Right lobe of liver (tissue), 6 donors: ENCODE measurements at regions not wholly inside any gene's neighbourhood (a gene's known extent, or its start where the extent isn't known, plus 50 kb on each side); places are given as distances from the start of the nearest gene placed in this dataset.
A peak's percentile ranks its signal among the peaks of the same experiment; 100 is the strongest.

ENCODE experiments used
- ATAC-seq, 4 donors: fragments of 200-7000 bp; cut with Tn5 transposase; one replicate each; pipeline ENCODE4 v1.9.1; 2020; ENCODE audit warnings: mild to moderate bottlenecking in 4 of 4, moderate library complexity in 4 of 4
- DNase-seq, 3 donors: peaks; one replicate each; pipeline ENCODE4 v3.0.0-alpha.2; 2020
- H3K27ac ChIP-seq, 3 donors: fragments of 200-600 bp; one replicate each; pipeline ENCODE4 v1.8.0; 2022
- H3K27me3 ChIP-seq, 2 donors: fragments of 200-600 bp; one replicate each; pipeline ENCODE4 v1.8.0; 2022
- H3K36me3 ChIP-seq, 4 donors: fragments of 200-600 bp; sonication (generic) in 1 of 4; one replicate each; pipeline versions ENCODE4 v1.5.1 to v1.8.0; 2017 to 2022; ENCODE audit warnings: control low read depth in 1 of 4
- H3K4me1 ChIP-seq, 4 donors: fragments of 200-600 bp; sonication (generic) in 1 of 4; one replicate each; pipeline versions ENCODE4 v1.5.1 to v1.8.0; 2017 to 2022; ENCODE audit warnings: control low read depth in 1 of 4
- H3K4me3 ChIP-seq, 3 donors: fragments of 200-600 bp; one replicate each; pipeline ENCODE4 v1.8.0; 2022
- H3K9me3 ChIP-seq, 4 donors: fragments of 200-600 bp; sonication (generic) in 1 of 4; one replicate each; pipeline versions ENCODE4 v1.5.1 to v1.8.0; 2017 to 2022; ENCODE audit warnings: control low read depth in 1 of 4
- CTCF ChIP-seq, 4 donors: fragments of 200-600 bp in 3 of 4; fragments of 450-650 bp in 1 of 4; IDR thresholded peaks; one replicate each; pipeline versions ENCODE4 v1.5.1 to v1.8.0; 2016 to 2022; ENCODE audit warnings: antibody characterized with exemption in 4 of 4, mild to moderate bottlenecking in 2 of 4
- POLR2A ChIP-seq: fragments of 450-650 bp; IDR thresholded peaks from one replicate; pipeline ENCODE4 v1.6.1; 2017; ENCODE audit warnings: antibody characterized with exemption, mild to moderate bottlenecking
- WGBS: methylation state at CpG from one replicate; pipeline ENCODE4 v1.1.6; 2018; ENCODE audit warnings: low coverage, low lambda C conversion rate; ENCODE audit not compliant: insufficient coverage; ENCODE audit errors: missing lambda C conversion rate; 5-methylcytosine and 5-hydroxymethylcytosine counted together
- intact Hi-C, 2 donors: fragments of 100-400 bp; cut with DNase I; formaldehyde crosslinking; loops; one replicate each; pipeline versions ENCODE4 v1.11.2 to v1.14.1; 2022
- donor health status: DM: no; HTN: yes; CAD: no.
- donor health status: DM: no; HTN: no; CAD: no.
- donor health status: DM: no; HTN: no; CAD: no.
- donor health status: DM: no; HTN: yes; CAD: no.
- donor health status: DM: no; HTN: yes; CAD: no.

GRCh38 chr6:113482771-113483170, 374.4 kb upstream of the MARCKS start:
- Histone ChIP-seq H3K36me3 (no peaks in the 10 kb centered on the region), H3K9me3 (no peaks in the 10 kb centered on the region), H3K4me1 (no peaks in the 10 kb centered on the region), H3K27me3 (no peaks in the 10 kb centered on the region), H3K4me3 (no peak overlapping the region), H3K27ac (no peak overlapping the region)
- no peak for DNase-seq
- intact Hi-C loops: no loop called here
- no peak for ATAC-seq
- TF ChIP-seq POLR2A: no peak
- WGBS: 80% methylated on average over 3 of the region's 3 CpGs

GRCh38 chr6:113486199-113486598, 370.9 kb upstream of the MARCKS start:
- no peak for DNase-seq
- intact Hi-C loops: no loop called here
- no peaks in the 10 kb centered on the region for H3K36me3 ChIP-seq
- WGBS: 43% methylated on average over 2 of the region's 2 CpGs
- peaks cover 0 to 13% (median 0%) of the 10 kb centered on the region in 4 donors for H3K4me1 ChIP-seq
- no peaks in the 10 kb centered on the region for H3K9me3 ChIP-seq
- TF ChIP-seq POLR2A (no peak), CTCF (IDR thresholded peaks at IDR 0.05) (no peak)
- no peaks in the 10 kb centered on the region for H3K27me3 ChIP-seq
- no peak overlapping the region for H3K27ac ChIP-seq
- no peak overlapping the region for H3K4me3 ChIP-seq
- peak in 3 of 4 donors; percentile 7 to 38 (median 37) for ATAC-seq

- Histone ChIP-seq H3K4me1 (peaks cover 0 to 15% (median 0%) of the 10 kb centered on the region in 4 donors), H3K4me3 (no peak overlapping the region), H3K36me3 (no peaks in the 10 kb centered on the region), H3K27ac (no peak overlapping the region), H3K27me3 (no peaks in the 10 kb centered on the region), H3K9me3 (no peaks in the 10 kb centered on the region)
- DNase-seq (no peak), ATAC-seq (no peak)
- intact Hi-C loops: no loop called here
- 70% methylated on average over 2 of the region's 2 CpGs for WGBS
- TF ChIP-seq POLR2A (no peak), CTCF (IDR thresholded peaks at IDR 0.05) (no peak)
Measured at GRCh38 chr6:113487489-113488058, 369.6 kb upstream of the MARCKS start.

GRCh38 chr6:113488061-113488460, 369.1 kb upstream of the MARCKS start:
- DNase-seq (no peak), ATAC-seq (no peak)
- TF ChIP-seq POLR2A: no peak
- peak in 1 of 4 donors; percentile 11 for TF ChIP-seq CTCF (IDR thresholded peaks at IDR 0.05)
- H3K27ac ChIP-seq: no peak overlapping the region
- H3K27me3 ChIP-seq: no peaks in the 10 kb centered on the region
- H3K4me1 ChIP-seq: peaks cover 0 to 15% (median 0%) of the 10 kb centered on the region in 4 donors
- H3K4me3 ChIP-seq: no peak overlapping the region
- WGBS: 97% methylated on average over 2 of the region's 2 CpGs
- no peaks in the 10 kb centered on the region for H3K9me3 ChIP-seq
- H3K36me3 ChIP-seq: no peaks in the 10 kb centered on the region
- intact Hi-C loops: no loop called here

DNA sequence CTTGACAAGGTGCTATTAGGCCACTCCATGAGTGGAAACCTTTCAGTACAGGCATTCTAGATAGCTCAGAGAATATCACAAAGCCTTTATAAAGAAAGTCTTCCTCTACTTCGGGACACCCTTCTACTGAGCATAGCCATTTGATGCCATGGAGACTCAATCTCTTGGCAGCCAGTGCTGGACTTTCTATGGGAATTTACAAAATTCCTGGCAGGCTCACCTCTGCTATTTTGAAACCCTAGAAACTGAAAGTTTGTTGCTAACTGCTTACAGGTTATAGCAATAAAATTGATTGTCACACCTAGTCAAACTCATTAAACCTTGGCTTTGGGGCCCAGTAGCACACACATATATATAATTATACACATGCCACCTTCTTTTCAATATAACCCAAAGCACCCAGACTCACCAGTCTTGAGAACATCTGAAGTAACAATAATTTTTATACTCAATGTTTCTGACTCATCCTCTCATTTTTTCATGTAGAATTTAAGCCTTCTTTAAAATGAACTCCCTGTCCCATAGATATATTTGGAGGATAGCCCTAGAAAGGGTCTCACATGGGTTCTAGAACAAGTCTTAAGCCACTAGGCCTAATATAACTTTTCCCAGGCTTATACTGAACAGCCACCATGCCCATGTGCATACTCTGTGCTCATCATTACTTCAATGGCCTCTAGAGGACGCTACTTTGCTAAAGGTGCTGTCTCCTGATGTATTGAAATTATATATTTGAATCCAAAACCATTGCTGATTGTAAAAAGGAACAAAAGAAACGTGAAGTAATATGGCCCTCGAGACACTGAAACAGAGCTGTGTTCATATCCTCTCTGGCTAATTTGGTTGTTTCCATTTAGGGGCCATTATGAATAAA, 368.1 kb upstream of the MARCKS start:
- Histone ChIP-seq H3K27ac (no peak overlapping the region), H3K9me3 (no peaks in the 10 kb centered on the region), H3K4me3 (no peak overlapping the region), H3K4me1 (peaks cover 0 to 15% (median 0%) of the 10 kb centered on the region in 4 donors), H3K36me3 (no peaks in the 10 kb centered on the region), H3K27me3 (no peaks in the 10 kb centered on the region)
- peak; percentile 34 to 77 (median 64) for ATAC-seq
- DNase-seq: no peak
- 60% methylated on average over 4 of the region's 4 CpGs for WGBS
- intact Hi-C loops: no loop called here
- no peak for TF ChIP-seq POLR2A
- no peak for TF ChIP-seq CTCF (IDR thresholded peaks at IDR 0.05)
